Body of pancreas (tissue), 4 donors: ENCODE measurements at regions not wholly inside any gene's neighbourhood (a gene's known extent, or its start where the extent isn't known, plus 50 kb on each side); places are given as distances from the start of the nearest gene placed in this dataset.

Experiments used
- ATAC-seq: fragments of 150-250 bp; one replicate; pipeline ENCODE4 v1.9.1; 2016
- DNase-seq, 4 donors: peaks; one replicate each; pipeline ENCODE4 v3.0.0-alpha.2; 2019
- H3K27ac ChIP-seq, 4 donors: fragments of 200-600 bp; sonication (generic); 1 replicate in 3 of 4; 2 replicates in 1 of 4; pipeline versions ENCODE4 v1.5.1 to v1.6.1; 2016 to 2019; ENCODE audit warnings: mild to moderate bottlenecking in 1 of 4, mixed read lengths in 1 of 4, moderate library complexity in 1 of 4
- H3K27me3 ChIP-seq, 2 donors: fragments of 200-600 bp; sonication (generic); one replicate each; pipeline ENCODE4 v1.6.0; 2016; ENCODE audit warnings: mild to moderate bottlenecking in 1 of 2
- H3K36me3 ChIP-seq, 2 donors: fragments of 200-600 bp; sonication (generic); replicated peaks in 1 of 2; 2 replicates each; pipeline ENCODE4 v1.5.1; 2016; ENCODE audit warnings: low read depth in 2 of 2; ENCODE audit not compliant: insufficient read depth in 1 of 2
- H3K4me1 ChIP-seq: fragments of 200-600 bp; sonication (generic); one replicate; pipeline ENCODE4 v1.6.0; 2016
- H3K4me3 ChIP-seq, 2 donors: fragments of 200-600 bp; sonication (generic); 1 replicate in 1 of 2; 2 replicates in 1 of 2; pipeline ENCODE4 v1.5.1; 2016 to 2019
- H3K9me3 ChIP-seq, 3 donors: fragments of 200-600 bp; sonication (generic); 1 replicate in 2 of 3; 2 replicates in 1 of 3; pipeline ENCODE4 v1.5.1; 2016
- POLR2A ChIP-seq, 3 donors: fragments of 450-650 bp; IDR thresholded peaks; one replicate each; pipeline ENCODE4 v1.6.1; 2016; ENCODE audit warnings: antibody characterized with exemption in 3 of 3, mild to moderate bottlenecking in 2 of 3
- WGBS, 2 donors: methylation state at CpG; one replicate each; pipeline ENCODE4 v1.1.5; 2017; 5-methylcytosine and 5-hydroxymethylcytosine counted together
- intact Hi-C: fragments of 100-400 bp; cut with DNase I; formaldehyde crosslinking; loops from one replicate; pipeline ENCODE4 v1.15.1; 2023
- TF ChIP-seq, protein P1 (sequence below), 7 experiments: fragments of 450-650 bp in 4 of 7; fragments of 200-600 bp in 3 of 7; sonication (generic) in 3 of 7; IDR thresholded peaks; one replicate each; pipeline ENCODE4 v1.5.1; 2016 to 2019; ENCODE audit warnings: antibody characterized with exemption in 7 of 7

DNA sequence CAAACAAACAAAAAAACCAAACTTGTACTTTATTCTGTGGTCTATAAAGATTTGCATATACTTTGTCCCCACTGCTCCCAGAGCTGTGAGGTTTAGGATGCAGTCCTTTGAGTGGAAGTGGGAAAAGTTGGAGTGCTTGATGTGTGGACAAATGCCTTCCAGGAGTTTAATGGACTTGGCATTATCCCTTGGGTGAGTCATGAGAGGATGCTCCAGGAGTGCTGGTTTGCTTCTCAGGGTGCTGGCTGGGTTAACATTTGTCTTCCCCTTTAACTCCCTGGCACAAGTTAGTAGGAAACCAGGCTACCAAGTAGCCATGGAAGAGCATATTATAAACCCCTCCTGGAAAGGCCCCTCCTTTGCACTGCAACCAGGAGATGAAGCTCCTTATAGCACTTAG lies 417.4 kb upstream of the RIOK2 start:
- H3K27me3 ChIP-seq, result no peaks in the 10 kb centered on the region
- TF ChIP-seq, protein P1, sequence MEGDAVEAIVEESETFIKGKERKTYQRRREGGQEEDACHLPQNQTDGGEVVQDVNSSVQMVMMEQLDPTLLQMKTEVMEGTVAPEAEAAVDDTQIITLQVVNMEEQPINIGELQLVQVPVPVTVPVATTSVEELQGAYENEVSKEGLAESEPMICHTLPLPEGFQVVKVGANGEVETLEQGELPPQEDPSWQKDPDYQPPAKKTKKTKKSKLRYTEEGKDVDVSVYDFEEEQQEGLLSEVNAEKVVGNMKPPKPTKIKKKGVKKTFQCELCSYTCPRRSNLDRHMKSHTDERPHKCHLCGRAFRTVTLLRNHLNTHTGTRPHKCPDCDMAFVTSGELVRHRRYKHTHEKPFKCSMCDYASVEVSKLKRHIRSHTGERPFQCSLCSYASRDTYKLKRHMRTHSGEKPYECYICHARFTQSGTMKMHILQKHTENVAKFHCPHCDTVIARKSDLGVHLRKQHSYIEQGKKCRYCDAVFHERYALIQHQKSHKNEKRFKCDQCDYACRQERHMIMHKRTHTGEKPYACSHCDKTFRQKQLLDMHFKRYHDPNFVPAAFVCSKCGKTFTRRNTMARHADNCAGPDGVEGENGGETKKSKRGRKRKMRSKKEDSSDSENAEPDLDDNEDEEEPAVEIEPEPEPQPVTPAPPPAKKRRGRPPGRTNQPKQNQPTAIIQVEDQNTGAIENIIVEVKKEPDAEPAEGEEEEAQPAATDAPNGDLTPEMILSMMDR (IDR thresholded peaks at IDR 0.05), result no peak
- TF ChIP-seq POLR2A (IDR thresholded peaks at IDR 0.05), result no peak
- no peak for ATAC-seq

GRCh38 chr5:97601651-97602050 lies 418.6 kb upstream of the RIOK2 start:
- Histone ChIP-seq H3K9me3 (peaks cover 0 to 12% (median 0%) of the 10 kb centered on the region in 3 donors), H3K27me3 (no peaks in the 10 kb centered on the region), H3K4me1 (no peaks in the 10 kb centered on the region), H3K27ac (no peak overlapping the region), H3K4me3 (no peak overlapping the region), H3K36me3 (no peaks in the 10 kb centered on the region)
- WGBS, 2 donors, result 47 to 56% methylated on average over 3 of the region's 3 CpGs
- TF ChIP-seq, protein P1 (IDR thresholded peaks at IDR 0.05), result no peak
- no peak for TF ChIP-seq POLR2A (IDR thresholded peaks at IDR 0.05)
- DNase-seq (no peak), ATAC-seq (no peak)
- intact Hi-C loops, result no loop called here

More for the DNA sequence above, 417.4 kb upstream of the RIOK2 start:
- Histone ChIP-seq H3K4me1 (no peaks in the 10 kb centered on the region), H3K36me3 (no peaks in the 10 kb centered on the region), H3K9me3 (peaks cover 0 to 12% (median 0%) of the 10 kb centered on the region in 3 donors), H3K27ac (no peak overlapping the region), H3K4me3 (no peak overlapping the region)
- no peak for DNase-seq
- intact Hi-C loops, result no loop called here

GRCh38 chr5:97606531-97606930 lies 423.5 kb upstream of the RIOK2 start:
- H3K36me3 ChIP-seq, result no peaks in the 10 kb centered on the region
- TF ChIP-seq POLR2A (IDR thresholded peaks at IDR 0.05), result no peak
- H3K4me1 ChIP-seq, result no peaks in the 10 kb centered on the region
- no peak overlapping the region for H3K4me3 ChIP-seq
- no peak overlapping the region for H3K27ac ChIP-seq
- peaks cover 0 to 4% (median 0%) of the 10 kb centered on the region in 3 donors for H3K9me3 ChIP-seq
- DNase-seq (no peak), ATAC-seq (no peak)
- no peaks in the 10 kb centered on the region for H3K27me3 ChIP-seq
- intact Hi-C loops, result no loop called here

- no peak overlapping the region for H3K27ac ChIP-seq
- no peaks in the 10 kb centered on the region for H3K9me3 ChIP-seq
- intact Hi-C loops, result no loop called here
- TF ChIP-seq, protein P1 (IDR thresholded peaks at IDR 0.05), result no peak
- TF ChIP-seq POLR2A (IDR thresholded peaks at IDR 0.05), result no peak
- no peak overlapping the region for H3K4me3 ChIP-seq
- no peaks in the 10 kb centered on the region for H3K4me1 ChIP-seq
- ATAC-seq (no peak), DNase-seq (no peak)
- no peaks in the 10 kb centered on the region for H3K27me3 ChIP-seq
- 65 to 67% methylated on average over 4 of the region's 4 CpGs for WGBS, 2 donors
- H3K36me3 ChIP-seq, result no peaks in the 10 kb centered on the region
Measured at GRCh38 chr5:97608501-97608900, 425.5 kb upstream of the RIOK2 start.

DNA sequence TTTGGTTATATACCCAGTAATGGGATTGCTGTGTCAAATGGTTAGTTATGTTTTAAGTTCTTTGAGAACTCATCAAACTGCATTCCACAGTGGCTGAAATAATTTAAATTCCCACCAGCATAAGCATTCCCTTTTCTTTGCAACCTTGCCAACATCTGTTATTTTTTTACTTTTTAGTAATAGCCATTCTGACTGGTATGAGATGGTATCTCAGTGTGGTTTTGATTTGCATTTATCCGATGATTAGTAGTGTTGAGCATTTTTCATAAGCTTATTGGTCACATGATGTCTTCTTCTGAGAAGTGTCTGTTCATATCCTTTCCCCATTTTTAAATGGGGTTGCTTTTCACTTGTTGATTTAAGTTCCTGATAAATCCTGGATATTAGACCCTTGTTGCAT lies 435.7 kb upstream of the RIOK2 start:
- Histone ChIP-seq H3K4me3 (no peak overlapping the region), H3K27me3 (no peaks in the 10 kb centered on the region), H3K9me3 (no peaks in the 10 kb centered on the region), H3K4me1 (no peaks in the 10 kb centered on the region), H3K27ac (no peak overlapping the region), H3K36me3 (no peaks in the 10 kb centered on the region)
- WGBS, 2 donors, result 77 to 83% methylated on average over 1 of the region's 1 CpG
- DNase-seq, result no peak
- intact Hi-C loops, result no loop called here
- ATAC-seq, result no peak
- no peak for TF ChIP-seq POLR2A (IDR thresholded peaks at IDR 0.05)
- TF ChIP-seq, protein P1 (IDR thresholded peaks at IDR 0.05), result no peak
